ENCODE measurements at regions not wholly inside any gene's neighbourhood (a gene's known extent, or its start where the extent isn't known, plus 50 kb on each side); places are given as distances from the start of the nearest gene placed in this dataset.
A peak's percentile ranks its signal among the peaks of the same experiment; 100 is the strongest.

GRCh38 chr5:117095346-117096332, 521.0 kb upstream of the SEMA6A start:
- Histone ChIP-seq H3K4me1 (ENCODE audit: control insufficient read depth in 3 of 3, insufficient read depth in 2 of 3, low read depth in 1 of 3, low read length in 2 of 3) (no peaks in the 10 kb centered on the region), H3K27ac (ENCODE audit: low read depth in 1 of 3, low read length in 2 of 3) (no peak overlapping the region), H3K9me3 (ENCODE audit: control insufficient read depth in 2 of 2, insufficient read depth in 1 of 2, low read depth in 1 of 2, low read length in 1 of 2) (no peaks in the 10 kb centered on the region), H3K4me3 (ENCODE audit: low read depth in 1 of 3, low read length in 3 of 3) (no peak overlapping the region), H3K36me3 (ENCODE audit: control insufficient read depth in 3 of 3, insufficient read depth in 2 of 3, low read depth in 1 of 3, low read length in 3 of 3) (no peaks in the 10 kb centered on the region), H3K27me3 (ENCODE audit: control insufficient read depth in 3 of 3, insufficient read depth in 3 of 3, low read length in 3 of 3) (no peaks in the 10 kb centered on the region)
- FAIRE-seq (no peak), DNase-seq (peak in 1 of 2 donors; percentile 10)
- WGBS, 3 donors, result 57 to 70% (median 67%) methylated on average over 10 of the region's 10 CpGs

GRCh38 chr5:117094114-117094815, 519.6 kb upstream of the SEMA6A start:
- Histone ChIP-seq H3K27me3 (ENCODE audit: control insufficient read depth in 3 of 3, insufficient read depth in 3 of 3, low read length in 3 of 3) (no peaks in the 10 kb centered on the region), H3K27ac (ENCODE audit: low read depth in 1 of 3, low read length in 2 of 3) (no peak overlapping the region), H3K4me1 (ENCODE audit: control insufficient read depth in 3 of 3, insufficient read depth in 2 of 3, low read depth in 1 of 3, low read length in 2 of 3) (no peaks in the 10 kb centered on the region), H3K36me3 (ENCODE audit: control insufficient read depth in 3 of 3, insufficient read depth in 2 of 3, low read depth in 1 of 3, low read length in 3 of 3) (no peaks in the 10 kb centered on the region), H3K9me3 (ENCODE audit: control insufficient read depth in 2 of 2, insufficient read depth in 1 of 2, low read depth in 1 of 2, low read length in 1 of 2) (no peaks in the 10 kb centered on the region), H3K4me3 (ENCODE audit: low read depth in 1 of 3, low read length in 3 of 3) (no peak overlapping the region)
- no peak for FAIRE-seq
- 95 to 96% (median 96%) methylated on average over 17 of the region's 17 CpGs for WGBS, 3 donors
- no peak for DNase-seq

GRCh38 chr5:117093653-117094052, 519.0 kb upstream of the SEMA6A start:
- Histone ChIP-seq H3K4me1 (ENCODE audit: control insufficient read depth in 3 of 3, insufficient read depth in 2 of 3, low read depth in 1 of 3, low read length in 2 of 3) (no peaks in the 10 kb centered on the region), H3K27ac (ENCODE audit: low read depth in 1 of 3, low read length in 2 of 3) (no peak overlapping the region), H3K27me3 (ENCODE audit: control insufficient read depth in 3 of 3, insufficient read depth in 3 of 3, low read length in 3 of 3) (no peaks in the 10 kb centered on the region), H3K4me3 (ENCODE audit: low read depth in 1 of 3, low read length in 3 of 3) (no peak overlapping the region), H3K36me3 (ENCODE audit: control insufficient read depth in 3 of 3, insufficient read depth in 2 of 3, low read depth in 1 of 3, low read length in 3 of 3) (no peaks in the 10 kb centered on the region), H3K9me3 (ENCODE audit: control insufficient read depth in 2 of 2, insufficient read depth in 1 of 2, low read depth in 1 of 2, low read length in 1 of 2) (no peaks in the 10 kb centered on the region)
- DNase-seq (no peak), FAIRE-seq (no peak)
- WGBS, 3 donors, result 89 to 96% (median 94%) methylated on average over 12 of the region's 12 CpGs

GRCh38 chr5:117089001-117089400, 514.4 kb upstream of the SEMA6A start:
- no peaks in the 10 kb centered on the region for H3K9me3 ChIP-seq (ENCODE audit: control insufficient read depth in 2 of 2, insufficient read depth in 1 of 2, low read depth in 1 of 2, low read length in 1 of 2)
- H3K4me3 ChIP-seq (ENCODE audit: low read depth in 1 of 3, low read length in 3 of 3), result no peak overlapping the region
- no peak overlapping the region for H3K27ac ChIP-seq (ENCODE audit: low read depth in 1 of 3, low read length in 2 of 3)
- no peaks in the 10 kb centered on the region for H3K36me3 ChIP-seq (ENCODE audit: control insufficient read depth in 3 of 3, insufficient read depth in 2 of 3, low read depth in 1 of 3, low read length in 3 of 3)
- no peaks in the 10 kb centered on the region for H3K4me1 ChIP-seq (ENCODE audit: control insufficient read depth in 3 of 3, insufficient read depth in 2 of 3, low read depth in 1 of 3, low read length in 2 of 3)
- 66 to 83% (median 73%) methylated on average over 2 of the region's 2 CpGs for WGBS, 3 donors
- no peak for FAIRE-seq
- no peak for DNase-seq
- no peaks in the 10 kb centered on the region for H3K27me3 ChIP-seq (ENCODE audit: control insufficient read depth in 3 of 3, insufficient read depth in 3 of 3, low read length in 3 of 3)

- Histone ChIP-seq H3K36me3 (ENCODE audit: control insufficient read depth in 3 of 3, insufficient read depth in 2 of 3, low read depth in 1 of 3, low read length in 3 of 3) (no peaks in the 10 kb centered on the region), H3K4me1 (ENCODE audit: control insufficient read depth in 3 of 3, insufficient read depth in 2 of 3, low read depth in 1 of 3, low read length in 2 of 3) (no peaks in the 10 kb centered on the region), H3K9me3 (ENCODE audit: control insufficient read depth in 2 of 2, insufficient read depth in 1 of 2, low read depth in 1 of 2, low read length in 1 of 2) (no peaks in the 10 kb centered on the region), H3K4me3 (ENCODE audit: low read depth in 1 of 3, low read length in 3 of 3) (no peak overlapping the region), H3K27me3 (ENCODE audit: control insufficient read depth in 3 of 3, insufficient read depth in 3 of 3, low read length in 3 of 3) (no peaks in the 10 kb centered on the region), H3K27ac (ENCODE audit: low read depth in 1 of 3, low read length in 2 of 3) (no peak overlapping the region)
- FAIRE-seq, result no peak
- DNase-seq, result no peak
- WGBS, 3 donors, result 84 to 90% (median 90%) methylated on average over 2 of the region's 2 CpGs
Observed at GRCh38 chr5:117088176-117088575, 513.6 kb upstream of the SEMA6A start.

- H3K4me1 ChIP-seq (ENCODE audit: control insufficient read depth in 3 of 3, insufficient read depth in 2 of 3, low read depth in 1 of 3, low read length in 2 of 3), result no peaks in the 10 kb centered on the region
- no peaks in the 10 kb centered on the region for H3K9me3 ChIP-seq (ENCODE audit: control insufficient read depth in 2 of 2, insufficient read depth in 1 of 2, low read depth in 1 of 2, low read length in 1 of 2)
- FAIRE-seq, result no peak
- H3K4me3 ChIP-seq (ENCODE audit: low read depth in 1 of 3, low read length in 3 of 3), result no peak overlapping the region
- H3K27me3 ChIP-seq (ENCODE audit: control insufficient read depth in 3 of 3, insufficient read depth in 3 of 3, low read length in 3 of 3), result no peaks in the 10 kb centered on the region
- no peak for DNase-seq
- H3K27ac ChIP-seq (ENCODE audit: low read depth in 1 of 3, low read length in 2 of 3), result no peak overlapping the region
- H3K36me3 ChIP-seq (ENCODE audit: control insufficient read depth in 3 of 3, insufficient read depth in 2 of 3, low read depth in 1 of 3, low read length in 3 of 3), result no peaks in the 10 kb centered on the region
Observed at GRCh38 chr5:117084067-117084466, 509.4 kb upstream of the SEMA6A start.

GRCh38 chr5:117082977-117083376, 508.4 kb upstream of the SEMA6A start:
- WGBS, 3 donors, result 81 to 100% (median 87%) methylated on average over 1 of the region's 1 CpG
- Histone ChIP-seq H3K9me3 (ENCODE audit: control insufficient read depth in 2 of 2, insufficient read depth in 1 of 2, low read depth in 1 of 2, low read length in 1 of 2) (no peaks in the 10 kb centered on the region), H3K27ac (ENCODE audit: low read depth in 1 of 3, low read length in 2 of 3) (no peak overlapping the region), H3K4me1 (ENCODE audit: control insufficient read depth in 3 of 3, insufficient read depth in 2 of 3, low read depth in 1 of 3, low read length in 2 of 3) (no peaks in the 10 kb centered on the region), H3K27me3 (ENCODE audit: control insufficient read depth in 3 of 3, insufficient read depth in 3 of 3, low read length in 3 of 3) (no peaks in the 10 kb centered on the region), H3K36me3 (ENCODE audit: control insufficient read depth in 3 of 3, insufficient read depth in 2 of 3, low read depth in 1 of 3, low read length in 3 of 3) (no peaks in the 10 kb centered on the region), H3K4me3 (ENCODE audit: low read depth in 1 of 3, low read length in 3 of 3) (no peak overlapping the region)
- DNase-seq, result no peak
- no peak for FAIRE-seq

- Histone ChIP-seq H3K4me3 (ENCODE audit: low read depth in 1 of 3, low read length in 3 of 3) (no peak overlapping the region), H3K27ac (ENCODE audit: low read depth in 1 of 3, low read length in 2 of 3) (no peak overlapping the region), H3K36me3 (ENCODE audit: control insufficient read depth in 3 of 3, insufficient read depth in 2 of 3, low read depth in 1 of 3, low read length in 3 of 3) (no peaks in the 10 kb centered on the region), H3K27me3 (ENCODE audit: control insufficient read depth in 3 of 3, insufficient read depth in 3 of 3, low read length in 3 of 3) (no peaks in the 10 kb centered on the region), H3K9me3 (ENCODE audit: control insufficient read depth in 2 of 2, insufficient read depth in 1 of 2, low read depth in 1 of 2, low read length in 1 of 2) (peaks cover 0 to under 1% of the 10 kb centered on the region in 2 donors), H3K4me1 (ENCODE audit: control insufficient read depth in 3 of 3, insufficient read depth in 2 of 3, low read depth in 1 of 3, low read length in 2 of 3) (no peaks in the 10 kb centered on the region)
- DNase-seq (no peak), FAIRE-seq (no peak)
- 79 to 85% (median 83%) methylated on average over 2 of the region's 2 CpGs for WGBS, 3 donors
Observed at GRCh38 chr5:117077142-117077541, 502.5 kb upstream of the SEMA6A start.
